ENCODE measurements at regions not wholly inside any gene's neighbourhood (a gene's known extent, or its start where the extent isn't known, plus 50 kb on each side); places are given as distances from the start of the nearest gene placed in this dataset.
A peak's percentile ranks its signal among the peaks of the same experiment; 100 is the strongest.
"Not testable (repeated sequence)": the region's sequence is repeated elsewhere in the genome, so short reads cannot be mapped to it uniquely, and the experiment has no call there.

GRCh38 chr18:4631239-4631638 lies 176.1 kb upstream of the DLGAP1 start:
- DNase-seq, result no peak

GRCh38 chr18:4605212-4605611 lies 150.1 kb upstream of the DLGAP1 start:
- peak; percentile 35 to 65 for DNase-seq

GRCh38 chr18:4603955-4604354 lies 148.8 kb upstream of the DLGAP1 start:
- no peak for DNase-seq

- DNase-seq, result peak; percentile 2 to 17
Measured at GRCh38 chr18:4599312-4599711, 144.2 kb upstream of the DLGAP1 start.

GRCh38 chr18:4597301-4597700 lies 142.2 kb upstream of the DLGAP1 start:
- DNase-seq, result no peak

GRCh38 chr18:4593895-4594294 lies 138.8 kb upstream of the DLGAP1 start:
- no peak for DNase-seq

GRCh38 chr18:4593459-4593858 lies 138.4 kb upstream of the DLGAP1 start:
- DNase-seq, result no peak

GRCh38 chr18:4589056-4589800 lies 134.1 kb upstream of the DLGAP1 start:
- no peak for DNase-seq

- DNase-seq, result no peak
Measured at GRCh38 chr18:4587204-4587603, 132.1 kb upstream of the DLGAP1 start.

- DNase-seq, result no peak
Measured at GRCh38 chr18:4586731-4587130, 131.6 kb upstream of the DLGAP1 start.

GRCh38 chr18:4582431-4583335 lies 127.6 kb upstream of the DLGAP1 start:
- no peak for DNase-seq

- DNase-seq, result no peak
Measured at GRCh38 chr18:4581966-4582365, 126.9 kb upstream of the DLGAP1 start.

- DNase-seq, result no peak
Measured at GRCh38 chr18:4578449-4578848, 123.3 kb upstream of the DLGAP1 start.

GRCh38 chr18:4573735-4574134 lies 118.6 kb upstream of the DLGAP1 start:
- no peak for DNase-seq

GRCh38 chr18:4557502-4557901 lies 102.4 kb upstream of the DLGAP1 start:
- no peak for DNase-seq

GRCh38 chr18:4551001-4551360 lies 95.9 kb upstream of the DLGAP1 start:
- peak; percentile 65 to 78 for DNase-seq

GRCh38 chr18:4549164-4549872 lies 94.2 kb upstream of the DLGAP1 start:
- peak in 1 of 2 experiments; percentile 39 for DNase-seq

GRCh38 chr18:4547126-4547525 lies 92.0 kb upstream of the DLGAP1 start:
- DNase-seq, result no peak

- no peak for DNase-seq
Measured at GRCh38 chr18:4544142-4544541, 89.0 kb upstream of the DLGAP1 start.

GRCh38 chr18:4543711-4544110 lies 88.6 kb upstream of the DLGAP1 start:
- DNase-seq, result no peak

GRCh38 chr18:4541588-4541987 lies 86.5 kb upstream of the DLGAP1 start:
- no peak for DNase-seq

GRCh38 chr18:4536447-4536846 lies 81.3 kb upstream of the DLGAP1 start:
- no peak for DNase-seq

- DNase-seq, result no peak
Measured at GRCh38 chr18:4528405-4528804, 73.3 kb upstream of the DLGAP1 start.

- not testable (repeated sequence) for DNase-seq
Measured at GRCh38 chr18:4527826-4528225, 72.7 kb upstream of the DLGAP1 start.

Measured in NCI-H446 (cell line).